ENCODE measurements at regions not wholly inside any gene's neighbourhood (a gene's known extent, or its start where the extent isn't known, plus 50 kb on each side); places are given as distances from the start of the nearest gene placed in this dataset.

- Histone ChIP-seq H3K9ac (ENCODE audit: low read length) (no peak overlapping the region), H3K27me3 (ENCODE audit: control insufficient read depth, insufficient read depth, low read length) (no peaks in the 10 kb centered on the region), H3K9me3 (ENCODE audit: control insufficient read depth, low read depth, low read length) (no peaks in the 10 kb centered on the region), H3K27ac (ENCODE audit: low read length) (no peak overlapping the region), H3K36me3 (ENCODE audit: control insufficient read depth, low read depth, low read length) (no peaks in the 10 kb centered on the region), H3K4me3 (ENCODE audit: low read length) (no peak overlapping the region), H3K4me1 (ENCODE audit: control insufficient read depth, low read depth, low read length) (peaks cover 4% of the 10 kb centered on the region)
Observed at GRCh38 chr21:17979763-17980162, 160.6 kb upstream of the C21orf91 start.

DNA sequence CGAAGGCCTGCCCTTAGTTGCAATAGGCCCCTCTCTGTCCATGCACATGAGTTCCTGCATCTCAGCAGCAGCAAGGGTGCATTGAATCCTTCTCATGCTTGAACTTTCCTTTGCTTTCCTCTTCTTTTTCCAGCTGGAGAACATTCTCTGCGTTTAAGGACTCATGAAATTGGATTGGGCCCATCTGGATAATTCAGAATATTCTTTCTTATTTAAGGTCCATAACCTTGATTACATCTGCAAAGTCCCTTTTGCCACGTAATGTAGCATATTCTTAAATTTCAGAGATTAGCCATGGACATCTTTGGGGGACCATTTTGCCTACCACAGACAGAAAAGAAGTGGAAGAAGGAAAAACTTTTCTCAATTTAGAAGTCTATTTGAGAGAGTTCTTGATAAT is 159.7 kb upstream of the C21orf91 start:
- Histone ChIP-seq H3K27ac (ENCODE audit: low read length) (no peak overlapping the region), H3K36me3 (ENCODE audit: control insufficient read depth, low read depth, low read length) (no peaks in the 10 kb centered on the region), H3K4me1 (ENCODE audit: control insufficient read depth, low read depth, low read length) (peaks cover 4% of the 10 kb centered on the region), H3K27me3 (ENCODE audit: control insufficient read depth, insufficient read depth, low read length) (no peaks in the 10 kb centered on the region), H3K9ac (ENCODE audit: low read length) (no peak overlapping the region), H3K4me3 (ENCODE audit: low read length) (no peak overlapping the region), H3K9me3 (ENCODE audit: control insufficient read depth, low read depth, low read length) (no peaks in the 10 kb centered on the region)

- Histone ChIP-seq H3K27me3 (ENCODE audit: control insufficient read depth, insufficient read depth, low read length) (no peaks in the 10 kb centered on the region), H3K4me1 (ENCODE audit: control insufficient read depth, low read depth, low read length) (no peaks in the 10 kb centered on the region), H3K4me3 (ENCODE audit: low read length) (no peak overlapping the region), H3K9ac (ENCODE audit: low read length) (no peak overlapping the region), H3K36me3 (ENCODE audit: control insufficient read depth, low read depth, low read length) (no peaks in the 10 kb centered on the region), H3K9me3 (ENCODE audit: control insufficient read depth, low read depth, low read length) (no peaks in the 10 kb centered on the region), H3K27ac (ENCODE audit: low read length) (no peak overlapping the region)
Observed at GRCh38 chr21:17976691-17977090, 157.5 kb upstream of the C21orf91 start.

- no peaks in the 10 kb centered on the region for H3K27me3 ChIP-seq (ENCODE audit: control insufficient read depth, insufficient read depth, low read length)
- H3K4me1 ChIP-seq (ENCODE audit: control insufficient read depth, low read depth, low read length) = no peaks in the 10 kb centered on the region
- H3K9ac ChIP-seq (ENCODE audit: low read length) = no peak overlapping the region
- no peaks in the 10 kb centered on the region for H3K36me3 ChIP-seq (ENCODE audit: control insufficient read depth, low read depth, low read length)
- H3K27ac ChIP-seq (ENCODE audit: low read length) = no peak overlapping the region
- H3K4me3 ChIP-seq (ENCODE audit: low read length) = no peak overlapping the region
- H3K9me3 ChIP-seq (ENCODE audit: control insufficient read depth, low read depth, low read length) = no peaks in the 10 kb centered on the region
Observed at GRCh38 chr21:17976139-17976538, 157.0 kb upstream of the C21orf91 start.

DNA sequence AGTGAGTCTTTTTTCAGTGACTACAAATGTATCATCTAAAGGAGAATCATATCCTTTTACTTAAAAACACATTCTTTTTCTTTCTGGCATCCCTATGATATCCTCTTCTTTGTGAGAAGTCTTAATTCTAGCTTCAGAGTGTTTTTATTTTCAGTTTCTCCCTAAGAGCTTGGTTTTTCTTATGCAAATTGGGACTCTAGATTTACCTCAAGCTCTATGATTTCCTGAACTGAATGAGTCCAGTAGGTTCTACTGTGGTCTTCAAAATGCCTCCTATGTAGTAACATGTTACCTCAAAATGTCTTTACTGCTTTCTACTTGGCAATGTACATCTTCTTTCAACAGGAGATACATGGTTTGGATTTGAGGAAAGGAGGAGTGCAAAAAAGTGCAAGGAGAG is 148.2 kb upstream of the C21orf91 start:
- H3K27ac ChIP-seq (ENCODE audit: low read length) = no peak overlapping the region
- no peaks in the 10 kb centered on the region for H3K9me3 ChIP-seq (ENCODE audit: control insufficient read depth, low read depth, low read length)
- no peaks in the 10 kb centered on the region for H3K36me3 ChIP-seq (ENCODE audit: control insufficient read depth, low read depth, low read length)
- H3K27me3 ChIP-seq (ENCODE audit: control insufficient read depth, insufficient read depth, low read length) = no peaks in the 10 kb centered on the region
- H3K4me1 ChIP-seq (ENCODE audit: control insufficient read depth, low read depth, low read length) = no peaks in the 10 kb centered on the region
- H3K4me3 ChIP-seq (ENCODE audit: low read length) = no peak overlapping the region
- no peak overlapping the region for H3K9ac ChIP-seq (ENCODE audit: low read length)

DNA sequence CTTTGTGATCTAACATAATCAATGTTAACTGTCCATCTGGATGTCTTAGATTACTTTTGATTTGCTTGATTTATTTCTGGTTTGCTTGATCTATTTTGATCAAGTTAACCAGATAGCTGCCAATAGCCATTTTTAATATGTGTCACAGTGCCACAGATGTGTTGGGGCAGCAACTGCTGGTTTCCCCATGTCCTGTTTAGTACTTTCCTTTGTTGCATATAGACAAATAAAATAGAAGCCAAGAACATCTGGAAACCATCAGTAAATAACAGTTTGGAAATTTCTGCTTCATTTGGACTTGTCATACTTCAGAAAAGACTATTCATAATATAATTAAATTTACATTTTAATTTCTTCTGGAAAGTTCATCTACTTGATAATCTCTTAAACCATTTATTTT is 145.6 kb upstream of the C21orf91 start:
- Histone ChIP-seq H3K4me1 (ENCODE audit: control insufficient read depth, low read depth, low read length) (no peaks in the 10 kb centered on the region), H3K9ac (ENCODE audit: low read length) (no peak overlapping the region), H3K36me3 (ENCODE audit: control insufficient read depth, low read depth, low read length) (no peaks in the 10 kb centered on the region), H3K4me3 (ENCODE audit: low read length) (no peak overlapping the region), H3K27ac (ENCODE audit: low read length) (no peak overlapping the region), H3K27me3 (ENCODE audit: control insufficient read depth, insufficient read depth, low read length) (no peaks in the 10 kb centered on the region), H3K9me3 (ENCODE audit: control insufficient read depth, low read depth, low read length) (no peaks in the 10 kb centered on the region)

DNA sequence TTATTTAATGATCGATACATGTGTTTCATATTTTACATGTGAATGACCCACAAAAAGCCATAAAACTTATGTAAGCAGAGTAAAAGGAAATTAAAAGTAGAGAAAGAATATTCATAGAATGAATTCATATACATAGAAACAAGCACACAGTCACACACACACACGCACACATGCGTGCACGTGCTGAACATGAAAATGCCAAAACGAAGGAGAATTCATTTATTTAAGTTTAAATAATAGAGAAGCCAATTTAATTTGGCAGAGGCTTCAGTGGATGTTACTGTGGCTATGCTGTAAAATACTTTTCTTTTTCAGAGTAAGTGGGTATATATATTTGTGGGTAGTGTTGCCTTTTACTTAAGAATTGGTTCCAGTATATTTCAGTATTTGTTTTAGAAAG is 145.0 kb upstream of the C21orf91 start:
- Histone ChIP-seq H3K27ac (ENCODE audit: low read length) (no peak overlapping the region), H3K9ac (ENCODE audit: low read length) (no peak overlapping the region), H3K36me3 (ENCODE audit: control insufficient read depth, low read depth, low read length) (no peaks in the 10 kb centered on the region), H3K27me3 (ENCODE audit: control insufficient read depth, insufficient read depth, low read length) (no peaks in the 10 kb centered on the region), H3K4me3 (ENCODE audit: low read length) (no peak overlapping the region), H3K4me1 (ENCODE audit: control insufficient read depth, low read depth, low read length) (no peaks in the 10 kb centered on the region), H3K9me3 (ENCODE audit: control insufficient read depth, low read depth, low read length) (no peaks in the 10 kb centered on the region)

DNA sequence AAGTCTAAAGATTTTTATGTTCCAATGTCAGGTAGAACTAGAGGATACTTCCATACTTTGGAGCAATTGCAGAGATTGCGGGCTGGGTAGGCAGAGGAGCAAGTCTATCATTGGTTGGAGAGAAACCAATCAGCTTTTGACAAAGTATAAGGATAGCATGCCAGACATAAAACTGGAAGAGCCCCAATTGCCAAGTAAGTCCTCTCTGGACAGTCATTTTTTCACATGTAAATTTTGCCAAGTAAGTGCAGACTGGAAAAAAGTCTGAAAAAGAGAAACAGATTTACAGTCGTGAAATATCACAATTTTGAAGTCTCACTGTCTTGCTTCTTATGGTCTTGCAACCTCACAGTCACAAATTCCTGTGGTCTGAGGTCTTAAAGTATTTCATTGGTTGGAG is 131.4 kb upstream of the C21orf91 start:
- no peak overlapping the region for H3K27ac ChIP-seq (ENCODE audit: low read length)
- H3K9me3 ChIP-seq (ENCODE audit: control insufficient read depth, low read depth, low read length) = peaks cover 1% of the 10 kb centered on the region
- H3K27me3 ChIP-seq (ENCODE audit: control insufficient read depth, insufficient read depth, low read length) = no peaks in the 10 kb centered on the region
- H3K4me1 ChIP-seq (ENCODE audit: control insufficient read depth, low read depth, low read length) = no peaks in the 10 kb centered on the region
- H3K9ac ChIP-seq (ENCODE audit: low read length) = no peak overlapping the region
- no peak overlapping the region for H3K4me3 ChIP-seq (ENCODE audit: low read length)
- H3K36me3 ChIP-seq (ENCODE audit: control insufficient read depth, low read depth, low read length) = no peaks in the 10 kb centered on the region

DNA sequence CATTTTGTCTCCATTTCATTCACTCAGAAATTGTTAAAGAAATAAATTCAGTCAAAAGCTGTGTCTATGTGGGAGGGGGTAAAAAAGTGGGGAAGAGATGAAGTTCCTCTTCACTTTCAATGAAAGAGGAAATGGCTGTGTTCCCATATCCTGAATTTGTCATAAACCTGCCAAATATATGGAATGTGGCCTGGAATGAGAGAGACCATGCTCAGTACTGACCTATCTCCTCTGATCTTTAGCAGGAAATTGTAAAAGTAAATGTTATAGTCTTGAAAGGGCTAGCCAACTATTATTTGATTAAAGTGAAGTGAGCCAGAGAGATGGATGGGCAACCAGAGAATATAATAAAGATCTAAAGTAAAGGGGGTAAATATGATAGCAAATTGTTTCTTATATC is 130.3 kb upstream of the C21orf91 start:
- Histone ChIP-seq H3K4me1 (ENCODE audit: control insufficient read depth, low read depth, low read length) (no peaks in the 10 kb centered on the region), H3K27me3 (ENCODE audit: control insufficient read depth, insufficient read depth, low read length) (no peaks in the 10 kb centered on the region), H3K9me3 (ENCODE audit: control insufficient read depth, low read depth, low read length) (peaks cover 6% of the 10 kb centered on the region), H3K4me3 (ENCODE audit: low read length) (no peak overlapping the region), H3K36me3 (ENCODE audit: control insufficient read depth, low read depth, low read length) (no peaks in the 10 kb centered on the region), H3K9ac (ENCODE audit: low read length) (no peak overlapping the region), H3K27ac (ENCODE audit: low read length) (no peak overlapping the region)

- Histone ChIP-seq H3K27ac (ENCODE audit: low read length) (no peak overlapping the region), H3K9ac (ENCODE audit: low read length) (no peak overlapping the region), H3K4me1 (ENCODE audit: control insufficient read depth, low read depth, low read length) (no peaks in the 10 kb centered on the region), H3K4me3 (ENCODE audit: low read length) (no peak overlapping the region), H3K36me3 (ENCODE audit: control insufficient read depth, low read depth, low read length) (no peaks in the 10 kb centered on the region), H3K9me3 (ENCODE audit: control insufficient read depth, low read depth, low read length) (peaks cover 6% of the 10 kb centered on the region), H3K27me3 (ENCODE audit: control insufficient read depth, insufficient read depth, low read length) (no peaks in the 10 kb centered on the region)
Observed at GRCh38 chr21:17947531-17947930, 128.4 kb upstream of the C21orf91 start.

DNA sequence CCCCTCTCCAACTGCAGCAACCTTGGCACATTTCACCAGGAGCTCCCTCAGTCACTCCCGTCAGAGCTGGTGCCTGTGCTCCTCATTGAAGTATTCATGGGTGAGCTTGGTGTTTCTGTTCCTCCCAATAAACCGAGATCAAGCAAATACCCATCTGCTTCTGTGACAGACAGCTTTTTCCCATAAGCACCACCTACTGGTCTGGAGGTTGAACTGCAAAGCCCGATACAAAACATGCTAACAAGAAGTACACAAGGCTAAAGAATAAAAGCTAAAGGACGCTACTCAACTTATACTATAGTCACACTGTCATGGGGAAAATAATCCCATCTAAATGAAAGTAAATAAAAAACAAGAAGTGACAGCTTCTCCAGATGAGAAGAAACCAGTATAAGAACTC is 111.9 kb upstream of the C21orf91 start:
- Histone ChIP-seq H3K27ac (ENCODE audit: low read length) (no peak overlapping the region), H3K4me3 (ENCODE audit: low read length) (no peak overlapping the region), H3K36me3 (ENCODE audit: control insufficient read depth, low read depth, low read length) (no peaks in the 10 kb centered on the region), H3K9ac (ENCODE audit: low read length) (no peak overlapping the region), H3K4me1 (ENCODE audit: control insufficient read depth, low read depth, low read length) (no peaks in the 10 kb centered on the region), H3K27me3 (ENCODE audit: control insufficient read depth, insufficient read depth, low read length) (no peaks in the 10 kb centered on the region), H3K9me3 (ENCODE audit: control insufficient read depth, low read depth, low read length) (no peaks in the 10 kb centered on the region)

- no peaks in the 10 kb centered on the region for H3K4me1 ChIP-seq (ENCODE audit: control insufficient read depth, low read depth, low read length)
- no peaks in the 10 kb centered on the region for H3K27me3 ChIP-seq (ENCODE audit: control insufficient read depth, insufficient read depth, low read length)
- H3K36me3 ChIP-seq (ENCODE audit: control insufficient read depth, low read depth, low read length) = no peaks in the 10 kb centered on the region
- no peaks in the 10 kb centered on the region for H3K9me3 ChIP-seq (ENCODE audit: control insufficient read depth, low read depth, low read length)
- no peak overlapping the region for H3K9ac ChIP-seq (ENCODE audit: low read length)
- H3K27ac ChIP-seq (ENCODE audit: low read length) = no peak overlapping the region
- no peak overlapping the region for H3K4me3 ChIP-seq (ENCODE audit: low read length)
Observed at GRCh38 chr21:17930093-17930492, 110.9 kb upstream of the C21orf91 start.

Measured in iPS-18a (cell line).